Hepatocyte (in vitro differentiated cells): ENCODE measurements at regions not wholly inside any gene's neighbourhood (a gene's known extent, or its start where the extent isn't known, plus 50 kb on each side); places are given as distances from the start of the nearest gene placed in this dataset.

ENCODE experiments used
- DNase-seq: peaks from one replicate; pipeline ENCODE4 v3.0.0-alpha.2; 2016; ENCODE audit warnings: low spot score
- H2AFZ ChIP-seq: fragments of 200-600 bp; sonication (generic); 2 replicates; pipeline ENCODE4 v1.6.0; 2016; ENCODE audit warnings: antibody characterized with exemption, mild to moderate bottlenecking
- H3K27ac ChIP-seq: fragments of 200-600 bp; sonication (generic); 2 replicates; pipeline ENCODE4 v1.5.1; 2016; ENCODE audit warnings: mild to moderate bottlenecking
- H3K27me3 ChIP-seq: fragments of 200-600 bp; sonication (generic); 2 replicates; pipeline ENCODE4 v1.6.1; 2016
- H3K36me3 ChIP-seq: fragments of 200-600 bp; sonication (generic); replicated peaks from 2 replicates; pipeline ENCODE4 v1.5.1; 2016; ENCODE audit warnings: low read depth; ENCODE audit not compliant: insufficient read depth
- H3K4me1 ChIP-seq: fragments of 200-600 bp; sonication (generic); 2 replicates; pipeline ENCODE4 v1.5.1; 2016; ENCODE audit warnings: mild to moderate bottlenecking, moderate library complexity; ENCODE audit not compliant: insufficient read depth
- H3K4me2 ChIP-seq: fragments of 200-600 bp; sonication (generic); 2 replicates; pipeline ENCODE4 v1.6.0; 2016
- H3K4me3 ChIP-seq: fragments of 200-600 bp; sonication (generic); 2 replicates; pipeline ENCODE4 v1.5.1; 2016; ENCODE audit warnings: mild to moderate bottlenecking
- H3K79me2 ChIP-seq: fragments of 200-600 bp; sonication (generic); 2 replicates; pipeline ENCODE4 v1.6.0; 2017; ENCODE audit warnings: mild to moderate bottlenecking
- H3K9me2 ChIP-seq: fragments of 200-600 bp; sonication (generic); replicated peaks from 2 replicates; pipeline ENCODE4 v1.6.0; 2017; ENCODE audit warnings: mild to moderate bottlenecking; ENCODE audit not compliant: insufficient read depth
- H3K9me3 ChIP-seq: fragments of 200-600 bp; sonication (generic); 2 replicates; pipeline ENCODE4 v1.5.1; 2016; ENCODE audit warnings: low read depth, mild to moderate bottlenecking
- H4K20me1 ChIP-seq: fragments of 200-600 bp; sonication (generic); 2 replicates; pipeline ENCODE4 v1.6.0; 2016; ENCODE audit warnings: mild to moderate bottlenecking; ENCODE audit not compliant: insufficient read depth, poor library complexity, severe bottlenecking
- CTCF ChIP-seq: fragments of 200-600 bp; sonication (generic); IDR thresholded peaks from 2 replicates; pipeline ENCODE4 v1.5.1; 2016; ENCODE audit warnings: antibody characterized with exemption, mild to moderate bottlenecking; ENCODE audit not compliant: poor library complexity
- EZH2 ChIP-seq: fragments of 200-600 bp; sonication (generic); IDR thresholded peaks from 2 replicates; pipeline ENCODE4 v1.6.1; 2016; ENCODE audit warnings: antibody characterized with exemption, mild to moderate bottlenecking, borderline replicate concordance
- EZH2phosphoT487 ChIP-seq: fragments of 200-600 bp; sonication (generic); IDR thresholded peaks from one replicate; pipeline ENCODE4 v1.6.1; 2018; ENCODE audit warnings: antibody characterized with exemption, mild to moderate bottlenecking, low read depth, moderate library complexity; ENCODE audit not compliant: unreplicated experiment, severe bottlenecking
- WGBS: methylation state at CpG from one replicate; pipeline ENCODE4 v1.1.6; 2016; ENCODE audit warnings: low lambda C conversion rate; ENCODE audit errors: missing lambda C conversion rate; 5-methylcytosine and 5-hydroxymethylcytosine counted together

DNA sequence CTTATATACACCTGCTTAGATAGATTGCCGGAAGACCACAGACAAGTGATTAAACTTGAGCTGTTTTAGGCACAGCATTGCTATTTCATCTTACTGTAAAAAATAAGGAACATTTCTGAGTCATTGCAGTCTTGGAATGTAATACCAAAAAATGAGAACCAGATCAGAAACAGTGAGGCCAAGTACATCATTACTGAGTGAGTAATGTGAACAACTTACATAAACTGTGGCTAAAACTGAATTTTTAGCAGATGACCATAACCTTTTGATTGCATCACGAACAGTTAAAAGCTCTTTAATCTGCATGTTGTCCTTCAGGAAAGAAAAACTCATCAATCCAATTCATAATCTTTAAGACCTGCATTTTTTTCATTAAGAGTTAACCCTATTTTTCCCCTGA lies 157.1 kb upstream of the FGF10 start:
- WGBS, result 73% methylated on average over 2 of the region's 2 CpGs
- H3K9me2 ChIP-seq, result no peaks in the 10 kb centered on the region
- no peaks in the 10 kb centered on the region for H4K20me1 ChIP-seq
- no peaks in the 10 kb centered on the region for H3K27me3 ChIP-seq
- H3K36me3 ChIP-seq, result no peaks in the 10 kb centered on the region
- H3K4me3 ChIP-seq, result no peak overlapping the region
- H3K4me1 ChIP-seq, result no peaks in the 10 kb centered on the region
- no peak overlapping the region for H3K27ac ChIP-seq
- TF ChIP-seq CTCF, result no peak
- no peak for TF ChIP-seq EZH2
- no peak for TF ChIP-seq EZH2phosphoT487
- H3K9me3 ChIP-seq, result no peaks in the 10 kb centered on the region
- no peak overlapping the region for H2AFZ ChIP-seq
- DNase-seq, result no peak
- H3K79me2 ChIP-seq, result no peaks in the 10 kb centered on the region
- no peak overlapping the region for H3K4me2 ChIP-seq

GRCh38 chr5:44543511-44543910 lies 154.3 kb upstream of the FGF10 start:
- Histone ChIP-seq H3K9me2 (no peaks in the 10 kb centered on the region), H3K36me3 (no peaks in the 10 kb centered on the region), H3K4me2 (no peak overlapping the region), H3K79me2 (no peaks in the 10 kb centered on the region), H3K27ac (no peak overlapping the region), H4K20me1 (no peaks in the 10 kb centered on the region), H3K4me1 (no peaks in the 10 kb centered on the region), H3K4me3 (no peak overlapping the region), H2AFZ (no peak overlapping the region), H3K27me3 (no peaks in the 10 kb centered on the region), H3K9me3 (no peaks in the 10 kb centered on the region)
- TF ChIP-seq CTCF, result no peak
- TF ChIP-seq EZH2phosphoT487, result no peak
- TF ChIP-seq EZH2, result no peak
- no peak for DNase-seq

GRCh38 chr5:44542470-44542869 lies 153.2 kb upstream of the FGF10 start:
- Histone ChIP-seq H3K9me3 (no peaks in the 10 kb centered on the region), H3K27me3 (no peaks in the 10 kb centered on the region), H2AFZ (no peak overlapping the region), H3K4me3 (no peak overlapping the region), H3K4me2 (no peak overlapping the region), H3K9me2 (no peaks in the 10 kb centered on the region), H3K27ac (no peak overlapping the region), H3K4me1 (no peaks in the 10 kb centered on the region), H3K36me3 (no peaks in the 10 kb centered on the region), H4K20me1 (no peaks in the 10 kb centered on the region), H3K79me2 (no peaks in the 10 kb centered on the region)
- WGBS, result 71% methylated on average over 1 of the region's 1 CpG
- no peak for TF ChIP-seq CTCF
- no peak for TF ChIP-seq EZH2phosphoT487
- no peak for TF ChIP-seq EZH2
- DNase-seq, result no peak

- Histone ChIP-seq H3K79me2 (no peaks in the 10 kb centered on the region), H3K9me2 (no peaks in the 10 kb centered on the region), H3K27me3 (no peaks in the 10 kb centered on the region), H3K4me3 (no peak overlapping the region), H3K4me2 (no peak overlapping the region), H4K20me1 (no peaks in the 10 kb centered on the region), H3K27ac (no peak overlapping the region), H2AFZ (no peak overlapping the region), H3K4me1 (no peaks in the 10 kb centered on the region), H3K9me3 (no peaks in the 10 kb centered on the region), H3K36me3 (no peaks in the 10 kb centered on the region)
- no peak for TF ChIP-seq EZH2
- TF ChIP-seq EZH2phosphoT487, result no peak
- no peak for TF ChIP-seq CTCF
- WGBS, result 71% methylated on average over 3 of the region's 3 CpGs
- DNase-seq, result no peak
Observed at GRCh38 chr5:44539602-44539919, 150.3 kb upstream of the FGF10 start.
